ENCODE measurements at regions not wholly inside any gene's neighbourhood (a gene's known extent, or its start where the extent isn't known, plus 50 kb on each side); places are given as distances from the start of the nearest gene placed in this dataset.
A peak's percentile ranks its signal among the peaks of the same experiment; 100 is the strongest.
"Not testable (repeated sequence)": the region's sequence is repeated elsewhere in the genome, so short reads cannot be mapped to it uniquely, and the experiment has no call there.

DNA sequence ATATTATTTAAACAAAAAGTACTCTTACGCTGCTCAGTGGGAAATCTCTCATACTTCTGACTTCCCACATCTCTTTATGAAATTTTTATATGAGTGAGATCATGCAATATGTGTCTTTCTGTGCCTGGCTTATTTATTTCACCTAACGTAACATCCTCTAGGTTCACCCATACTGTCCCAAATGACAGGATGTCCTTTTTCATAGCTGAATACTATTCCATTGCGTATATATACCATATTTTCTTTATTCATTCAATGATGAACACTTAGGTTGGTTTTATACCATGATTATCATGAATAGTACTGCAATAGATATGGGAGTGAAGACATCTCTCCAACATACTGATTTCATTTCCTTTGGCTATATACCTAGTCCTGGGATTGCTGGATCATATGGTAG, 57.8 kb upstream of the TPP2 start:
- no peak for DNase-seq (ENCODE audit: low read depth)

DNA sequence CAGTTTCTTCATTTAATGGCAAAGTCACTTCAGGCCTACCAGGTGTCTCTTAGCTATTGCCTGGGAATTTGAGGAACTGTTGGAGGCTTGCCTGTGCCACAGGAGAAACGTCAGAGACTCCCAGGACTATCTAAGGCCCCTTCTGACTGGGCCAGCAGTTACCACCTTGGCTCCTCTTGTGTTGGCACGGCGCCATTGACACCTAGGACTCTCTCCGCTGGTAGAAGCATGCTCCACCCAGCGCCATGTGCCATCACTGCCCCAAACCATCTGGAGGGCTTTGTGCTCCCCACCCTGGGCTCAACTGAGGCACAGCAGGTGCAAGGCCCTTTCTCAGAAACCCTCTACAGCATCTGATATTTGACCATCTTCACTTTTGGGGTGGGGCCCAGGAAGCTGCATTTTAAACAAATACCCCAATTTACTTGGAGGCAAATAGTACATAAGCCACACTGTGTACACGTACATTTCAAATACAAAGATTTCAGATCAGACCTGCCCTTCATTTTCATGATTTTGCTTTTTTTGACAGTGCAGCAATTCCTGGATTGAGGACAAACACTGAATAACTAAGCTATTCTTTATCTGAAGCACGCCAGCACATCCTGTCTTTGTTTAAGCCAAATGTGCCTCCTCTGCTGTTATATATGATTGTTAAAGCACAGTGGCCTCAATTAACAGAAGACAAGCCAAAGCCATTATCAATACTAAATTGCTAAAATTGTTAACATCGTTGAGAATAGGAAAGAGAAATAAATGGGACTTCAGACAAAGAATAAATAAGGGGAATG, 59.9 kb upstream of the TPP2 start:
- no peak for DNase-seq (ENCODE audit: low read depth)

DNA sequence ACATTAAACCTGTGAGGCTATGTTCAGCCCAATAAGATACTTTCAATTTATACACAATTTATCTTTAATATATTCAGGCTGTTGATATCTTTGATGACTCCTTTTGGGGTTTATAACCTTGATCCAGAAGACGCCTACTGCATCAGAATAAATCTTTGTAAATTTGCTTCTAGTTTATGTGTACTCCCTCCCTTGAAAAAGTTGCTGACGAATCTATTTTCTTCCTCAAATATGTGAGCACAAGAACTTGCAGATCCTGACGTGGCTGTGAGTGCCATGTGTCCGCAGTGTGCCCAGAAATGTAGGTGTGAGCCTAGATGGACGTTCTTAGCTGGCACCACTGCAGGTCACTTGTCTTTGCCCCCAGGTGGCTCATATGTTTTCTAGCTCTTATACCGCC, 60.6 kb upstream of the TPP2 start:
- DNase-seq (ENCODE audit: low read depth) = no peak

DNA sequence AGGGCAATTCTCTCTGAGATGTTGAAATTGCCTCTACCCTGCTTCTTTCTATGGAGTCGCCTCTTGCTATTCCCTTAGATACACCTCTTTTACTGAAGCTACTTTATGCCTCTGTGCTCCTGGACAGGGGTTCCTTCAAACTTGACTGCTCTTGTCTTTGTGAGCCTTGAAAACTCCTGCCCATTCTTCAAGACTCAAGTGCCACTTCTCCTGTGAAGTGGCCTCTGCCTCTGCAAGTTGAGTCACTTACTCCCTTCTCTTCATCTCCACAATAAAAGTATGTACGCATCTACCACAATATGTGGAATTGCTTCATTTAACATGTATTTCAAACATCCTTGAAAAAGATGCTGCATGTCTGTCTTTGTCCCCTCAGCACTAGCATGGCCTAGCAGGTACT, 66.0 kb upstream of the TPP2 start:
- no peak for DNase-seq (ENCODE audit: low read depth)

DNA sequence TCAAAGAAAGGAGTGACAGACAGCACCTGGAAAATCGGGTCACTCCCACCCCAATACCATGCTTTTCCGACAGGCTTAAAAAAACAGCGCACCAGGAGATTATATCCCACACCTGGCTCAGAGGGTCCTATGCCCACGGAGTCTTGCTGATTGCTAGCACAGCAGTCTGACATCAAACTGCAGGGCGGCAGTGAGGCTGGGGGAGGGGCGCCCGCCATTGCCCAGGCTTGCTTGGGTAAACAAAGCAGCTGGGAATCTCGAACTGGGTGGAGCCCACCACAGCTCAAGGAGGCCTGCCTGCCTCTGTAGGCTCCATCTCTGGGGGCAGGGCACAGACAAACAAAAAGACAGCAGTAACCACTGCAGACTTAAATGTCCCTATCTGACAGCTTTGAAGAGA, 74.5 kb upstream of the TPP2 start:
- DNase-seq (ENCODE audit: low read depth) = not testable (repeated sequence)

DNA sequence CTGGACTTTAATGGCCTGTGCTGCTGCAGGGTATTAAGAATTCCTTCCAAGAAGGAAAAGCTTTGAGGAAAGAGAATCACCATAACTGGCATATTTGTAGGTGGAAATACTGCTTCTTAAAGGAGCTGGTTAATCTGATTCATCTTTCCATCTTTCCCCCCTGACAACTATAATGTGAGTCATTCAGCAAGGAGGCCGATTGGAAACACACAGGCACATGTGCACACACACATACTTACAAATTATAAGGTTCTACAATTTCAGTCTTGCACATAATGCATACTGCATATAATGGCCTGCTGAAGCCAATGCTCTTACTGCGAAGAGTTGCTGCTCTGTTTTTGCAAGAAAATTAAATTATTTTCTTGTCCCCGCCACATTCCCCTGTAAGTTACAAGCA, 78.8 kb upstream of the TPP2 start:
- DNase-seq (ENCODE audit: low read depth) = no peak

DNA sequence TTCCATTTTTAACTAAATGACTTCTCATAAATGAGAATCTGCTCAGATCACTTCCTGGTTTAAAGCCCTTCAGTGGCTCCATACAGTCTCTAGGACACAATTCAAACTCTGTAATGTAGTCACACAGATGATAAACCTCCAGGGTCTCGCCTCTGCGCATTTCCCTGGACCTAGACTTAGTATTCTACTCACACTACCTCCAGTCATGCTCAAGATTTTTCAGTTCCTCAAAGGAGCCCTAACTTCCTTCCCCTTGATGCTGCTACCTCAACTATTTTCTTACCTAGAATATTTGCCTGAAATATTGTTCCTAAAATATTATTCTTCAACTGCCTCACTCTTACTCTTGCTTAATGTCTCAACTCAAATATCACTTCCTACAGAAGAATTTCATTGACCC, 86.7 kb upstream of the TPP2 start:
- DNase-seq (ENCODE audit: low read depth) = no peak

DNA sequence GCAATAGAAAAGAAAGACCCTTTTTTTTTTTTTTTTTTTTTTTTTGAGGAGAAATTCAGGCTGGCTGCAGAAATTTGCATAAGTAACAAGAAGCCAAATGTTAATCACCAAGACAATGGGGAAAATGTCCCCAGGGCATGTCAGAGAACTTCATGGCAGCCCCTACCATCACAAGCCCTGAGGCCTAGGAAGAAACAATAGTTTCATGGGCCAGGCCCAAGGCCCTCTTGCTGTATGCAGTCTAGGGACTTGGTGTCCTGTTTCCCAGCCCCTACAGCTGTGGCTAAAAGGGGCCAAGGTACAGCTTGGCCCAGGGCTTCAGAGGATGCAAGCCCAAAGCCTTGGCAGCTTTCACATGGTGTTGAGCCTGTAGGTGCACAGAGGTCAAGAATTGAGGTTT, 88.4 kb upstream of the TPP2 start:
- DNase-seq (ENCODE audit: low read depth) = no peak

DNA sequence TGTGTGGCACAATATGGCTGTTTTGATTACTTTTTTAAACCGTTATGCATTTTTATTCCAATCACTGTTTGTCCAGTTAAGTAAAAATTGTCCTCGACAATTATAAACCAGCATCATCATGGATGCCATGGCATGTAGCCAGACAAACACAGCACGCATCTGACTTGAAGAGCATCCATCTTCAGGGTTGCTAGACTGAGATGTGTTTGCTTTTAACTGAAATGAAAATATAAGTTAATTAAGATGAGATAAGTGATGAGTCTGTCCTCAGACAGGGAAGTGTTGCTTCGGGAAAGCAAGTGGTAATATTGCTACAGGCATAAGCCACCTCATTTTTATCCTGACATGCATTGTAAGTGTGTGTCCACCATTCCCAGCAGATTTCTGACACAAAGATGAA, 92.8 kb upstream of the TPP2 start:
- no peak for DNase-seq (ENCODE audit: low read depth)

DNA sequence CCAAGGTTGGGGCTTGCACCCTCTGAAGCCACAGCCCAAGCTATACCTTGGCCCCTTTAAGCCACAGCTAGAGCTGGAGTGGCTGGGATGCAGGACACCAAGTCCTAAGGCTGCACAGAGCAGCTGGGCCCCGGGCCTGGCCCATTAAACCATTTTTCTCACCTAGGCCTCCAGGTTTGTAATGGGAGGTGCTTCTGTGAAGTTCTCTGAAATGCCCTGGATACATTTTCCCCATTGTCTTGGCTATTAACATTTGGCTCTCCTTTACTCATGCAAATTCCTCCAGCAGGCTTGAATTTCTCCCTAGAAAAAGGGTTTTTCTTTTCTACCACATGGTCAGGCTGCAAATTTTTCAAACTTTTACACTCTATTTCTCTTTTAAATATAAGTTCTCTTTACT, 93.8 kb upstream of the FGF14 start:
- DNase-seq (ENCODE audit: low read depth) = no peak

DNA sequence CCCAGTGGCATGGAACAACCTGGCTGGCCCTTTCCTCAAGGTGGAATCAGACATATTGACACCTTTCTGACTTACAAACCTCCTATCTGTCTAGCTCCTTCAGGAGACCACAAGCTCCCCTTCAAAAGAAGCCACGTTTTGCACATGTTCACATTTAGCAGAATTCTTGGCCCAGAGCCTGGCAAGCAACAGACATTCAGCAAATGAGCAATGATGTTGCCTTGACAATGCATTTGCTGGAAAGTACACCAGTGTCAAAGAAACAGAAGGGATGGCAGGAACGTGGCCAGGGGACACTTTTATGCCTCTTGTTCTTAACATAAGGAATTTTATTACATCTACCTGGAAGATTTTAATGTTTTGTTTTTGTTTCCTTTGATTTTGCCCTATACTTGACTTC, 85.5 kb upstream of the FGF14 start:
- no peak for DNase-seq (ENCODE audit: low read depth)

DNA sequence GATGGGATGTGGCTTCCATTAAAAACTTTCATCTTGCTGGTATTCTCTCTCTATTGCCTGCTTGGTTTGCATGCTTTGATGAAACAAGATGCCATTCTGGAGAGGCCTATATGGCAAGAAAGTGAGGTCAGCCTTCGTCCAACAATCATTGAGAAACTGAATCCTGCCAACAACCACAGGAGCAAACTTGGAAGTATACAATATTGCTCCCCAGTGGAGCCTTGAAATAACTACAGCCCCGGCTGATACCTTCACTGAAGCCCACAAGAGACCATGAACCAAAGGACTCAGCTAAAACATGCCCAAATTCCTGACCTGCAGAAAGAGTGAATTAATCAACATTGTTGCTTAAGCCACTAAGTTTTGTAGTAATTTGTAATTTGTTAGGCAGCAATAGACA, 82.5 kb upstream of the FGF14 start:
- peak; percentile 1 for DNase-seq (ENCODE audit: low read depth)

DNA sequence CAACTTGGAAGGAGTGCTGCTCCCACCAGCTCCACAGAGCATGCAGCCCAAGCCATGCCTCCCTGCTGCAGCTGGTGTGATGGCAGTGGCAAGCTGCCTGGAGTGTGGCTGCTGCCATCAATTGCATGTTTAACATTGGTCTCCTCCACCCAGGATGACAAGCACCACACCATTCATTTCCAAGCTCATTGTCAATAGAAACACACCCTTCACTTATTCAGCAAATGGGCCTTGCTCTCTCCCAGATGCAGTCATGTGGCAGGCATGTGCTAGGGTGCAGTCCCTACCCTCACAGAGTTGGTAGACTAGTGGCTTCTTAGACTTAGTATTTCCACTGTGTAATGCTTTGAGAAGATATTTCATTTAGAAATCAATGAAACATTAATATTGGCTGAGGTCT, 70.8 kb upstream of the FGF14 start:
- no peak for DNase-seq (ENCODE audit: low read depth)

DNA sequence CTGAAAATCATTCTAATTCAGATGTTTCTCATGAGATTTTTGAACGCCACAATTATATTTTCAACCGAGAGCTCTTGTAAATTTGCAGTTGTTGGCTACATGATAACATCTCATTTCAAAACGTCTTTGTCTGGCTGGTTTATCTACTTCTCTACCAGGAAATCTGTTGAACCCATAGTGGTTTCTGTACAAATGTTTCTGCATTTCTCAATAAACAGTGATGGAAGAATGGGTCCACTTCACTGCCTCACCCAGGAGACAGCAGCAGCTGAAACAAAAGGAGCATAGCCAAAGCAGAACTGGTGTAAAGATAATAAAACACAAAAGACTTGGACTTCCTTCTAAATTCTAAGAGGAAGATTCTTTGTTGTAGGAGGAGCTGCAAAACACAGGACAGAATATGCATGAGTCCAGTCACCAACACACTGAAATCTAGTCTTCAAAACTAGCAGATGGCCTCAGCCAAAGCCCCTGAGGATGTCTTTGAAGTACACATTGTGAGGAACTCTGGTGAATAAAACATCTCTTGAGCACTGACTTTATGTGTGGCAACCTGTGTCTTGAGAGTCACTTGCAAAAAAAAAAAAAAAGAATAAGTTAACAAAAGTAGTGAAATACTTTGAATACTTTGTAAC, 68.6 kb upstream of the FGF14 start:
- DNase-seq (ENCODE audit: low read depth) = no peak

DNA sequence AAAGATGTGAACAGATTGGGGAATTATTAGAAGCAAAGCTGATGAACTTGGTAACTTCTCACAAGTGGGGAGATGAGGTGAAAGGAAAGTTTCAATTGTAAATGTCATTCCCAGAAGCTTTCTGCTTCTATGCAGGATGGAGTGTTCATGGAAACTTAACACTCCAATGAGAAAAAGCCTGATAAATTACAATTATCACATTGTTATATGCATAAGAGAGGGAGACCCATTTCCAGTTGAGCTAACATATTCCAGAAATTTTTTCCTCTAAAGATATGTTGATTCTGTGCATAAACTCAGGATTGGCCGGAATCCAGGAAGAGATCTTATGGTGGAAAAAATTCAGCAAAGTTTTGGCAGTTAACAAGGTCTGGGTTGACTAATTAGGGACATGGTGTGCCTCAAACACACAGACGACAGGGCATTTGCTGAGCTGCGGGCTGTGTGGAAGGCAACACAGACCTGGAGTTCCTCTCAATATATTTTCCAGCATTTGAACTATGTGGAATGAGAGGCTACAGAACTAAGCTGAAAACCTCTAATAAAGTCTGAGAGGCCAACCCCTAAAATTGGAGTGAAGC, 64.9 kb upstream of the FGF14 start:
- DNase-seq (ENCODE audit: low read depth) = no peak

DNA sequence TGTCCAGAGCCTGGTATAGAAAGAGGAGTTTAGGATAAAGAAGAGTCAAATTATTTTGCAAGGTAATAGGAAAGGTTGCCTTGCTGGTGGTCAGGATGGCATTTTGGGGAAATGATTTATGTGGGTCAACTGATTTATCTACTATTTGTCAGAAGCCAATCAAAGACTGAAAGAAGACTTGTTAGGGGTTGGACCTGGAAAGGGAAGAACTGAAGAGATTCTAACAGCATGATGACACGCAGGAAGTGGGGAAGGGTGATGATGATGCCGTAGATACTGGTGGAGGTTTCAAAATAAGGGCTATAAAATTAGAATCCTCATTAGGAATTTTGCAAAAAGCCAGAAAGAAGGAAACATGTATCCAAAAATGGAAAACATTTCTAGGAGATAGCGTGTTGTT, 60.7 kb upstream of the FGF14 start:
- DNase-seq (ENCODE audit: low read depth) = no peak

DNA sequence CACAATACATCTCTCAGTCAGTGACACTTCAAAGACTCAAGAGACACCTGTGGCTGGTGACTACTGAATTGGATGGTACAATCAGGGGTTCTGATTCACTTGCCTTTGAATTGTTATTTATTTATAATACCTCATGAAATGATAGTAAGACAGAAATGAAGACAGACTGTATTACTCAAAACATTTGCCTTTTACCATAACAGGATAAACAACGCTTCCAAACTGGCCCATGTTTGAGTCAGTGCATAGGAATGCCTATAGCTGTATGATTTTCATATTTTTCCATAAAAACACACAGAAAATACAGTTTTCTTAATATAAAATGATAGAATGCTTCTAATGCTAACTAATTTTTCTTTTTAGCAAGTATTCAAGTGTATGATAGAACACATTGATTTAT, 59.5 kb upstream of the FGF14 start:
- DNase-seq (ENCODE audit: low read depth) = no peak

DNA sequence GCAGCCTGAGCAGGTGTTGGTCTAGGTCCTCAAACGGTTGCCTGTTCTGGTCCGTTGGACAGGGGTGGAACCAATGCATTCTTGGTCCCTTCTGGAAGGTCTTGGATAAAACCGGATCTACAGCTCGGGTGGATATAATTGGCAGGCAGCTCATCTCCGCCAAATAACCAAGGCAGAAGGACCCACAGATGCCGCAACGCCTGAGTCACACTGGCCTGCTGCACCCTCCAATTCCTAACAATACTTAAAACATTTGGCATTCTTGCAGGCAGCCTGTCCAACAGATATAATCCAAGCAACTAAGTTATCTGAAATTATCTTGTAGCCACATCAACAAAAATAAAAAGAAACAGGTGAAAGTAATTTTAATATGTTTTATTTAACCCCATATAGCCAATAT, 59.0 kb upstream of the FGF14 start:
- DNase-seq (ENCODE audit: low read depth) = no peak

DNA sequence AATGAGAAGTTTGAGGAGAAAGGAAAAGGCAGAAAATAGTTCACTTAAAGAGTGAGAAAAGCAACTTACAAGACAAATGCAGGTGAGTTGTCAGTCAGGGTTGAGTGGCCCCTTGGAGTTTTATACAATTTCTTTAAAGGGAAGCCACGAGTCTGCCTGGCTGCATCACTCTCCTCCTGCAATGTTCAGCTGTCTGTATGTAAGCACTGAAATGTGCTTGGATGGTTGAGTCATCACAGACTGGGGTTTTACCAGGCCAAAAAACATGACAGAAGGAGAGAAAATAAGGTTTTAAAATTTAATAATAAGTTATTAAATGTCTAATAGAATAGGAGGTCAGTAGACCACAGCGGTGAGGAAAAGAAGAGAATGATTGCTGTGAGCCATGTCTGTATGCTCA, 51.0 kb upstream of the FGF14 start:
- no peak for DNase-seq (ENCODE audit: low read depth)

All from EH (cell line).